ENCODE measurements at regions not wholly inside any gene's neighbourhood (a gene's known extent, or its start where the extent isn't known, plus 50 kb on each side); places are given as distances from the start of the nearest gene placed in this dataset.

GRCh38 chr6:134106702-134107101 lies 54.3 kb upstream of the SLC2A12 start:
- TF ChIP-seq BHLHE40 (IDR thresholded peaks at IDR 0.05; ENCODE audit: borderline replicate concordance), result no peak
- TF ChIP-seq LEF1 (IDR thresholded peaks at IDR 0.05; ENCODE audit: borderline replicate concordance), result no peak
- no peak for TF ChIP-seq ELF4 (IDR thresholded peaks at IDR 0.05)
- DNase-seq (ENCODE audit: extremely low spot score), result no peak
- ChIA-PET CTCF (interaction anchor here (0.6 to 1.6 kb wide), 3 partner anchors 10 to 44 kb away, joined by 3 to 8 read pairs (median 5); no protein-coding TSS in a partner anchor), POLR2A (no interaction called here)

GRCh38 chr6:134105940-134106339 lies 53.5 kb upstream of the SLC2A12 start:
- ChIA-PET CTCF (interaction anchor here (0.6 to 1.6 kb wide), 2 partner anchors 9 to 43 kb away, joined by 5 to 8 read pairs; no protein-coding TSS in a partner anchor), POLR2A (no interaction called here)
- no peak for DNase-seq (ENCODE audit: extremely low spot score)
- no peak for TF ChIP-seq FOXM1 (IDR thresholded peaks at IDR 0.05; ENCODE audit: borderline replicate concordance)
- TF ChIP-seq PKNOX1 (IDR thresholded peaks at IDR 0.05), result 0 out of 2 replicates have a peak, but pooled peaks have one; percentile 7

GRCh38 chr6:134103006-134103405 lies 50.6 kb upstream of the SLC2A12 start:
- POLR2A ChIA-PET, result no interaction called here

More at GRCh38 chr6:134103006-134103405, 50.6 kb upstream of the SLC2A12 start:
- DNase-seq (ENCODE audit: extremely low spot score), result no peak
- TF ChIP-seq FOXM1 (IDR thresholded peaks at IDR 0.05; ENCODE audit: borderline replicate concordance) (no peak), PKNOX1 (IDR thresholded peaks at IDR 0.05) (no peak), NFRKB (IDR thresholded peaks at IDR 0.05) (no peak), SUZ12 (IDR thresholded peaks at IDR 0.05) (no peak)
- CTCF ChIA-PET, result interaction anchor here (0.7 to 1.7 kb wide), 5 partner anchors 9 to 779 kb away, joined by 3 to 6 read pairs (median 3); no protein-coding TSS in a partner anchor

All from HEK293T (cell line).